HL-60 (cell line): ENCODE measurements at regions not wholly inside any gene's neighbourhood (a gene's known extent, or its start where the extent isn't known, plus 50 kb on each side); places are given as distances from the start of the nearest gene placed in this dataset.

Experiments
- GABPA ChIP-seq: IDR thresholded peaks from 2 replicates; pipeline ENCODE4 v1.6.1; 2012; ENCODE audit warnings: low read depth
- POLR2AphosphoS5 ChIP-seq: IDR thresholded peaks from 2 replicates; pipeline ENCODE4 v1.6.1; 2012; ENCODE audit warnings: low read depth
- REST ChIP-seq: IDR thresholded peaks from 2 replicates; pipeline ENCODE4 v1.6.1; 2012; ENCODE audit warnings: low read depth; ENCODE audit not compliant: insufficient replicate concordance
- SPI1 ChIP-seq: IDR thresholded peaks from 2 replicates; pipeline ENCODE4 v1.6.1; 2012; ENCODE audit warnings: low read depth, mild to moderate bottlenecking, borderline replicate concordance
- TF ChIP-seq, protein P1 (sequence below): IDR thresholded peaks from one replicate; pipeline ENCODE4 v1.5.1; 2011; ENCODE audit warnings: low read length, control low read depth, inconsistent platforms; ENCODE audit not compliant: insufficient read depth

DNA sequence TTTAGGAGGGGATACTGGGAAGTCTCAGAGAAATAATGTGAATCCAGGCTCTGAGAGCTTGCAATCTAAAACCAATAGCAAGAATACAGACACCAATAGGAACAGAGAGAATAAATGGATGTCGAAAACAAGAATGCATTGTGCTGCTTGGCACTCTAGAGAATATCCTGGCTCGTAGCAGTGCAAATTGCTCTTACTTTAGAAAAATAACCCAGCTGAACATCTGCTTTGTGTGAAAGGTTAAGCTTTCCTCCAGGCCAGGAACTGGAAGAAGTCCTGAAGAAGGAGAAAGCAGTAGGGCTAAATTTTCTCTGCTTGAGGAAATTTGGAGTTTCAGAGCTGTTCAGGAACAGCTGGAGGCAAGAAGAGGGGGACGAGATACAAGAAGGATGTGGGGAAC, 382.3 kb downstream of the HHIPL2 start:
- TF ChIP-seq, protein P1, sequence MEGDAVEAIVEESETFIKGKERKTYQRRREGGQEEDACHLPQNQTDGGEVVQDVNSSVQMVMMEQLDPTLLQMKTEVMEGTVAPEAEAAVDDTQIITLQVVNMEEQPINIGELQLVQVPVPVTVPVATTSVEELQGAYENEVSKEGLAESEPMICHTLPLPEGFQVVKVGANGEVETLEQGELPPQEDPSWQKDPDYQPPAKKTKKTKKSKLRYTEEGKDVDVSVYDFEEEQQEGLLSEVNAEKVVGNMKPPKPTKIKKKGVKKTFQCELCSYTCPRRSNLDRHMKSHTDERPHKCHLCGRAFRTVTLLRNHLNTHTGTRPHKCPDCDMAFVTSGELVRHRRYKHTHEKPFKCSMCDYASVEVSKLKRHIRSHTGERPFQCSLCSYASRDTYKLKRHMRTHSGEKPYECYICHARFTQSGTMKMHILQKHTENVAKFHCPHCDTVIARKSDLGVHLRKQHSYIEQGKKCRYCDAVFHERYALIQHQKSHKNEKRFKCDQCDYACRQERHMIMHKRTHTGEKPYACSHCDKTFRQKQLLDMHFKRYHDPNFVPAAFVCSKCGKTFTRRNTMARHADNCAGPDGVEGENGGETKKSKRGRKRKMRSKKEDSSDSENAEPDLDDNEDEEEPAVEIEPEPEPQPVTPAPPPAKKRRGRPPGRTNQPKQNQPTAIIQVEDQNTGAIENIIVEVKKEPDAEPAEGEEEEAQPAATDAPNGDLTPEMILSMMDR, result no peak
- no peak for TF ChIP-seq POLR2AphosphoS5
- TF ChIP-seq REST, result no peak
- TF ChIP-seq GABPA, result no peak
- no peak for TF ChIP-seq SPI1
